ENCODE measurements at regions not wholly inside any gene's neighbourhood (a gene's known extent, or its start where the extent isn't known, plus 50 kb on each side); places are given as distances from the start of the nearest gene placed in this dataset.
"Not testable (repeated sequence)": the region's sequence is repeated elsewhere in the genome, so short reads cannot be mapped to it uniquely, and the experiment has no call there.

DNA sequence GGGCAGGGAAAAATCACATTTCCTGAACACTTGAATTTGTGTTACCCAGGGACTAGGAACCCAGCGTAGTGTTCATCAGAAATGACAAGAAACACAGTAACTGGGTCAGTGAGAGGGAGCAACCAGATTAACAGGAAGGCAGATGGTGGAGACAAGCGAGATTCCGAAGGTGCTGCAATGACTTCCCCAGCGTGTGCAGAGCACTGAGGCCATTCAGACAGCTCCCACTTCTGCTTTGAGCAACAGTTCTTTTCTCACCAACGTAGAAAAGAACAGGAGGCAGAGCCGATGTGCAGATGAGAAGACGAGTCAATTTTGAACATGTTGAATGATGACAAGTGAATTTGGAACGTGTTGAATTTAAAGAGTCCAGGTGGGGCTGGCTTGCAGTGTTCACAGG lies 63.1 kb upstream of the IFNGR1 start:
- no peak overlapping the region for H3K4me3 ChIP-seq (ENCODE audit: low read length)
- DNase-seq (ENCODE audit: low read depth), result no peak
- TF ChIP-seq, protein P1, sequence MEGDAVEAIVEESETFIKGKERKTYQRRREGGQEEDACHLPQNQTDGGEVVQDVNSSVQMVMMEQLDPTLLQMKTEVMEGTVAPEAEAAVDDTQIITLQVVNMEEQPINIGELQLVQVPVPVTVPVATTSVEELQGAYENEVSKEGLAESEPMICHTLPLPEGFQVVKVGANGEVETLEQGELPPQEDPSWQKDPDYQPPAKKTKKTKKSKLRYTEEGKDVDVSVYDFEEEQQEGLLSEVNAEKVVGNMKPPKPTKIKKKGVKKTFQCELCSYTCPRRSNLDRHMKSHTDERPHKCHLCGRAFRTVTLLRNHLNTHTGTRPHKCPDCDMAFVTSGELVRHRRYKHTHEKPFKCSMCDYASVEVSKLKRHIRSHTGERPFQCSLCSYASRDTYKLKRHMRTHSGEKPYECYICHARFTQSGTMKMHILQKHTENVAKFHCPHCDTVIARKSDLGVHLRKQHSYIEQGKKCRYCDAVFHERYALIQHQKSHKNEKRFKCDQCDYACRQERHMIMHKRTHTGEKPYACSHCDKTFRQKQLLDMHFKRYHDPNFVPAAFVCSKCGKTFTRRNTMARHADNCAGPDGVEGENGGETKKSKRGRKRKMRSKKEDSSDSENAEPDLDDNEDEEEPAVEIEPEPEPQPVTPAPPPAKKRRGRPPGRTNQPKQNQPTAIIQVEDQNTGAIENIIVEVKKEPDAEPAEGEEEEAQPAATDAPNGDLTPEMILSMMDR (IDR thresholded peaks at IDR 0.05; ENCODE audit: insufficient read depth, low read depth, low read length, missing control alignments), result no peak

DNA sequence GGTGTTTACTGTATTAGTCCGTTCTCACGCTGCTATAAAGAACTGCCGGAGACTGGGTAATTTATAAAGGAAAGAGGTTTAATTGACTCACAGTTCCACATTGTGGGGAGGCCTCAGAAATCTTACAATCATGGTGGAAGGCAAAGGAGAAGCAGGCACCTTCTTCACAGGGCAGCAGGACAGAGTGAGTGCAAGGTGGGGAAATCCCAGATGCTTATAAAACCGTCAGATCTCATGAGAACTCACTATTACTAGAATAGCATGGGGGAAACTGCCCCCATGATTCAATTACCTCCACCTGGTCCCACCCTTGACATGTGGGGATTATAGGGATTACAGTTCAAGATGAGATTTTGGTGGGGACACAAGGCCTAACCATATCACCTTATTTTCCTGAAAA lies 60.1 kb upstream of the IFNGR1 start:
- H3K4me3 ChIP-seq (ENCODE audit: low read length); DNase-seq (ENCODE audit: low read depth): not testable (repeated sequence)

DNA sequence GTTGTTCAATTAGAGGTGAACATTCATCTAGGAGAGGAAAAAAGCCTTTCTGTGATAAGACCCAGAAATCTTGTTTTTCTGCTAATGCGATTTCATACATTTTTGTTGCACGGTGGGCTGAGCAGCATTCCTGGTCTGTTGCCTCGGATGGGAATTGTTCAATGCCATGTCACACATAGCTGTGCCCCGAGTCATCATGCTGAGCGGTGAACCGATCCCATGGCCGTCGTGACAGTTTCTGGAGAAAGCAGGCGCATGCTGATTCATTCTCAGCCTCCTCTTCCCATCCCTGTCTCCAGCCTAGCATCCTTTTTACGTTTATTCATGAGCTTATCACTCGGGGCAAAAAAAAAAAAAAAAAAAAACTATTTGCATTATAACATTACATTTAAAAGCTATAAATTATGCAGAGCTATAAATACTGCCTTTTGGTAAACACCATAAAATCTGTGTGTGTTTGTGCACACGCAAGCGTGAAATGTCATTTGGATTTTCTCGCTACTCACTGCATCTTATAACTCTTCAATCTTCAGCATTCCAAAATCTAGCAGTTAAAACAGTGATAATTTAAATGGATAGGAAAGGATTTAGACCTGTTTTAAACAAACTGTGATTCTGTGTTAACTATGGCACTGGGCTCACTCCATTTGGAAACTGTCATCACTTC lies 58.9 kb upstream of the IFNGR1 start:
- peak; percentile 72 for DNase-seq (ENCODE audit: low read depth)
- H3K4me3 ChIP-seq (ENCODE audit: low read length), result no peak overlapping the region
- TF ChIP-seq, protein P1 (IDR thresholded peaks at IDR 0.05; ENCODE audit: insufficient read depth, low read depth, low read length, missing control alignments), result no peak

DNA sequence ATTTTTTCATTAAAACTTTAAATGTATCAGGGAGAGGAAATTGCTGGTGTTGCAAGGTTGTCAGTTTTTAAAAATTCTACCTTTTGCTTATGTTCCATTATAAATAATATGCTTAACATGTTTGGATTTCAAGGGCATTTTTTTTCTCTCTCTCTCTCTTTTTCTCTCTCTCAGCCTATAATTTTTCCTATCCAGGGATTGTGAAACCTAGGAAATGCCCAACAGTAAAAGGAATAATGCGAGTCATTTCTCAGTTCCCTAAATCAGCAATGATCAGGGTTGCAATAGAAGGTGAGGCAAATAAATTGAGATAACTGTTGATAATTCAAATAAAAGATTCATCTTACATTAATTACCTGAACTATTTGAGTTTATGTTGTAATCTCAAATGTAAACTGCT lies 53.2 kb upstream of the IFNGR1 start:
- no peak overlapping the region for H3K4me3 ChIP-seq (ENCODE audit: low read length)
- no peak for DNase-seq (ENCODE audit: low read depth)
- TF ChIP-seq, protein P1 (IDR thresholded peaks at IDR 0.05; ENCODE audit: insufficient read depth, low read depth, low read length, missing control alignments), result no peak

DNA sequence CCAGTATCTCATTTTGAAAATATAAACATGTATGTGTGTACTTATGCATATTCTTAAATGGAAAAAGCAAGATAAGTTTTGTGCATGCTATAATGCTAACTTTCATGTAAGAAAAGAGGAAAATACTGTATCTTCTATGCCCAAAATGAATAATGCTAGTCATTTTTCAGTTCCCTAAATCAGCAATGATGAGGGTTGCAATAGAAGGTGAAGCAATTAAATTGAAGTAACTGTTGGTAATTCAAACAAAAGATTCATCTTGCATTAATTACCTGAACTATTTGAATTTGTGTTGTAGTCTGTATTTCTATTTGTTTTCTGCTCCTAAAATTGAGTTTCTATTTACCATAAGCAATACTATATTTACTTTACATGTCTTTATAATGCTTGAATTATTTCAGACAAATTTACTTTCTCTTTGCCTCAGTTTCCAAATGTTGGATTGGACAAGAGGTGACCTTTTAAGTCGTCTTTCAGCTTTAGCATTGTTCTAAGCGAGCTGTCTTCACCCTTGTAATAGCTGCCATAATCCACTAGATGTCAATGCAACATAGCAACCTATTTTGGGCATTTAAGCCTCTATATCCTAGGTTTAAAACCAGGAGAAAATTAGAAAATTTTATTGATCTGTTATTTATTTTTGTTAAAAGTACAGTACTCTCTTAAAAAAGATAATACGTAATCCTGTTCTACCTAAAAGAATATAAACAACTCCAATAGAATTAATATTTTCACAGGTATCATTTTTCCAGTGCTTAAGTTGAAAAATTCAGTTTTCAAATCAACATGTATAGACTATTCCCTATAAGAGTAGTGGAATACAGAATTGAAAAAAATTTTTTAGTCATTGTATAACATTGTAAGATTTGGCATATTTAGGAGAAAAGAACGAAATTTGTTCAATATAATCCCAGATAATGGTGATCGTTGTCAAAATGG lies 52.3 kb upstream of the IFNGR1 start:
- TF ChIP-seq, protein P1 (IDR thresholded peaks at IDR 0.05; ENCODE audit: insufficient read depth, low read depth, low read length, missing control alignments), result peak; percentile 93
- no peak overlapping the region for H3K4me3 ChIP-seq (ENCODE audit: low read length)
- DNase-seq (ENCODE audit: low read depth), result peak; percentile 69

DNA sequence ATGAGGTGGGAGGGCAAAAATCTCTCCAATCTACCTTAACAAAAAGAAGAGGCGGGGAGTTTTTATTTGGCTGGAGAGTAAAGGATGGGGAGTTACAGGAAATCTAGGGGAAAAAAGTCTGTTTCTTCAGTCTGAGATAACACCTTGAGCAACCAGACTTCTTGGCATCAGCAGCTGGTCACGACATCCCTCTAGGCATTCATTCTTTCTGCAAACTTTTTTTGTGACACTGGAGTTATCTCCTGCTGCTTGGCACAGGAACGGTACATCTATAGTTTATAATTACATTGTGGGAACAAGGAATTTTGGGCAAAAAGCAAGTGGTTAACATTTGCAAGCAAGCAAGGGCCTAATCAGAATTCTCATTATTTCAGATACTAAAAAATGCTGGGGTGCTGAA lies 50.6 kb upstream of the IFNGR1 start:
- no peak overlapping the region for H3K4me3 ChIP-seq (ENCODE audit: low read length)
- TF ChIP-seq, protein P1 (IDR thresholded peaks at IDR 0.05; ENCODE audit: insufficient read depth, low read depth, low read length, missing control alignments), result no peak
- no peak for DNase-seq (ENCODE audit: low read depth)

DNA sequence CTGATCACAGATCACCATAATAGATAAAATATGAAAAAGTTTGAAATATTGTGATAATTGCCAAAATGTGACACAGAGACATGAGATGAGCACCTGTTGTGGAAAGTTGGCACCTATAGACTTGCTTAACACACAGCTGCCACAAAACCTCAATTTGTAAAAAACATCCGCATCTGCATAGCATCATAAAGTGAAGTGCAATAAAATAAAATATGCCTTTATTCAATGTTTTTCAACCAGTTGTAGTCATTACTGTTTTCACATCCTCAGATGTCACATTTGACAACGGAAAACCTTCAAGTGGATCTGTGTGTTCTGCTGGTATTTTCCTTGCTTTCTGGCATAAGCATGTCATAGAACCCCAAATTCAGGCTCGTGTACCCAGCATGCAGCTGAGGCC lies 50.2 kb upstream of the IFNGR1 start:
- H3K4me3 ChIP-seq (ENCODE audit: low read length), result no peak overlapping the region
- TF ChIP-seq, protein P1 (IDR thresholded peaks at IDR 0.05; ENCODE audit: insufficient read depth, low read depth, low read length, missing control alignments), result no peak
- DNase-seq (ENCODE audit: low read depth), result no peak
